M059J (cell line): ENCODE measurements at regions not wholly inside any gene's neighbourhood (a gene's known extent, or its start where the extent isn't known, plus 50 kb on each side); places are given as distances from the start of the nearest gene placed in this dataset.
"Not testable (repeated sequence)": the region's sequence is repeated elsewhere in the genome, so short reads cannot be mapped to it uniquely, and the experiment has no call there.

Source experiments
- DNase-seq: peaks from one replicate; pipeline ENCODE4 v3.0.0-alpha.2; 2012; ENCODE audit warnings: low read depth

- DNase-seq: no peak
These were observed 135.0 kb upstream of the PRR16 start for GRCh38 chr5:120329095-120329494.

- DNase-seq: no peak
These were observed 133.5 kb upstream of the PRR16 start for GRCh38 chr5:120330558-120330957.

GRCh38 chr5:120344181-120344580, 119.9 kb upstream of the PRR16 start:
- DNase-seq: no peak

- peak; percentile 24 for DNase-seq
These were observed 118.2 kb upstream of the PRR16 start for GRCh38 chr5:120345947-120346346.

- not testable (repeated sequence) for DNase-seq
These were observed 113.0 kb upstream of the PRR16 start for GRCh38 chr5:120351071-120351470.

- DNase-seq: no peak
These were observed 110.0 kb upstream of the PRR16 start for GRCh38 chr5:120354126-120354525.

DNA sequence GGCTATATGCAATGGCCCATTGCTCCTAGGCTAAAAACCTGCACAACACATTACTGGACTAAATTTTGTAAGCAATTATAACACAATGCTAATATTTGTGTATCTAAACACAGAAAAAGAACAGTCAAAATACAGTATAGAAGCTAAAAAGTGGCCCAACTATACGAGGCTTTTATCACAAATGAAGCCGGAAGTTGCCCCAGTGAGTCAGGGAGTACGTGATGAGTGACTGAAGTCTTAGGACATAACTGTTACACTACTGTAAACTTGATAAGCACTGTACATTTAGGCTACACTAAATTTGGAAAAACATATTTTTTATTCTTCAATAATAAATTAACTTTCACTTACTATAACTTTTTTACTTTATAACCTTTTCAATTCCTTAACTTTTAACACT, 105.2 kb upstream of the PRR16 start:
- peak; percentile 20 for DNase-seq

GRCh38 chr5:120361941-120362340, 102.2 kb upstream of the PRR16 start:
- no peak for DNase-seq

- DNase-seq: no peak
These were observed 101.7 kb upstream of the PRR16 start for GRCh38 chr5:120362426-120362825.

DNA sequence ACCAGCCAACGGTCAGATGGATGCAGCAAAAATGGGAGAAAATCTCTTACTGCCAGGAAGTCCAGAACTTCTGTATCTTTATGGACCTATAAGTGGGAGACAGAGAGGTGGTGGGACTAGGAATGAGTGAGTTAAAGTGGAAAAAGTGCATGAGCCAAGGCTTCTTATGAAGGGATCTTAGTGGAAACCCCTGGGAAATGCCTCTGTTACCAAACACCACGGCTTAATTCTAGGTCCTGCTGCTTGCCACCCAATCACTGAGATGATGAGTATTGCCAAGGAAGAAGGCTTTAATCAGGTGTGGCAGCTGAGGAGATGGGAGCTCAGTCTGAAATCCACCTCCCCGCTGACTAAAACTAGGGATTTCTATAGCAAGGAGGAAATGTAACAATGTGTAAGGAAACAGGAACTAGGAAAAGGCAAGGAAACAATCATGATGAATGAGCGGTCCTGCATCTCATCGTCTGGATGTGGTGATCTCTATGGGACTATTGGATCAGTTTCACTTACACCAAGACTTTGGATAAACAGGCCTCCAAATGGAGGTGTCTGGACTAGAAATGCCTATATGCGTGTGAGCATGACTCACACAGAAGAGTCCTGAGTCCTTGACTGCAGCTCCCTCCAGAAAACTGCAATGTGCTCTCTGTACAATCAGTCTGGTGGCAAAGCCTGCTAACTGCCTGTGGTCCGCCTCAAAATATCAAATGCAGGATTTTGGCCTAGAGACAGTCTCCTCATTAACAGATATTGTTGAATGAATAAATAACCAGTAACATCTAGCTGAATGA, 98.2 kb upstream of the PRR16 start:
- DNase-seq: peak; percentile 38

DNA sequence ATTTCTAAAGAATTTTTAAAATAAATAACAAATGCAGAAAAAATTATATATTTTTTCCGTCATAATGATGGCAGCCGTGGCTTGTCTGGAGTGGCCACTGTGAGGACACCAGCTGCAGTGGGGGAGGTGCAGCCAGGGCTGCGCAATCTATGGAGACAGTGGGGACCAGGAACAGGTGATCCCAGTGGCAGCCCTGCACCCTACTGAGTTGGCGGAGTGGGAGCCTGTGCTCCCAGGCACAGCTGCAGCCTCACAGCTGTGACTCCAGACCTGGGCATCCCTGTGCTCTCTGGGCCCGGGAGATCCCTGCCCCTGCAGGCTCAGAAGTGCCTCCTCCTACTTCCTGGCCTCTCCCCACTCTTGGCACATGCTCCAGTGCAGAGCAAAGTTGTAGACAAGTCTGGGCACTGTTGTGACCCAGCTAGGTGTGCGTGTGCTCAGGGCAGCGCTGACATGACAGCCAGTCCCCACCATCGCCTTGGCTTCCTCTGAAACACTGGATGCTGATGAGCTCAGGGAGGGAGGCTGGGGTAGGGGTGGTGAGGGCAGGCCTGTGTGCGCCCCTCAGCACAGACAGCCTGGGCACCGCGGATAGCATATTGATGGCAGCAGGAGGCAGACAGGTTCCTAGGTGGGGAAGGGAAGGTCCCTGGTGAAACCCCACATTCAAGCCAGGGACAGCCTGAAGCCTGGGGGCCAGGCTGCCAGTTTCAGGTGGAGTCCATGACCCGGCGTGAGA, 96.0 kb upstream of the PRR16 start:
- DNase-seq: no peak

GRCh38 chr5:120368923-120369715, 95.0 kb upstream of the PRR16 start:
- DNase-seq: no peak

GRCh38 chr5:120372899-120373298, 91.2 kb upstream of the PRR16 start:
- no peak for DNase-seq

GRCh38 chr5:120375248-120375647, 88.9 kb upstream of the PRR16 start:
- no peak for DNase-seq

DNA sequence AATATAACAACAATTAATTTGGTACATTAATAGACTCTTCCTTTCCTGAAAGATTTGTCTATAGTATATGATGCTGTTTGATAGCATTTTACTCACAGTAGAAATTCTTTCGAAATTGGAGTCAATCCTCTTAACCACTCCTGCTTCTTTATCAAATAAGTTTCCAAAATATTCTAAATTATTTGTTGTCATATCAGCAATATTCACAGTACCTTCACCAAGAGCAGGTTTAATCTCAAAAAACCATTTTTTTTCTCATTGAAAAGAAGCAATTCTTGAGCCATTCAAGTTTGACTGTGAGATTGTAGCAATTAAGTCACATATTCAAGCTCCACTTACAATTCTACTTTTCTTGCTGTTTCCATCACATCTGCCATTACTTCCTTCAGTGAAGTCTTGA, 83.5 kb upstream of the PRR16 start:
- no peak for DNase-seq

DNA sequence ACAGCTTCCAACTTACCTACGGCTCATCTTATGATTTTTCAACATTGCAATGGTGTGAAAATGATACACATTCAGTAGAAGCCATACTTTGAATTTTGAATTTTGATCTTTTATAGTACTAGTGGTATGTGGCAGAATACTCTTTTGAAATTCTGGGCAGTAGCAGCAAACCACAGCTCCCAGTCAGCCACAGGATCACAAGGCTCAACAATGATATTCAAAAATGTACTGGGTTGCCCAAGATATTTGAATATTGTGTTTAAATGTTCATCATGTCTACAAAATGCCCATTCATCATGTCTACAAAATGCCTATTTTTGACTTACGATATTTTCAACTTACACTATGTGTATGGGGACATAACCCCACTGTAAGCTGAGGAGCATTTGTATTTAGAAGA, 81.3 kb upstream of the PRR16 start:
- no peak for DNase-seq

DNA sequence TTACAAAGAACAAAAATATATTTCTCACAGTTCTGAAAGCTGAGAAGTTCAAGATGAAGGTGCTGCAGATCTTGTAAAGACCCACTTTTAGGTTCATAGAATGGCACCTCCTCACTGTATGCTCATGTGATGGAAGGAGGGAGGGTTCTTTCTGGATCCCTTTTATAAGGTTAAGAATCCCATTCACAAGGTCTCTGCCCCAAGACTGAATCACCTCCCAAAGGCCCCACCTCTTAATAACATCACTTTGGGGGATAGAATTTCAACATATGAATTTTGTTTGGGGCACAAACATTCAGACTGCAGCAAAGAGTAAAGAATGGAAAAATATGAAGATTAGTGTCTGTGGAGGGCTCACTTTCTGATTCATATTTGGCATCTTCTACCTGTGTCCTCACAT, 77.1 kb upstream of the PRR16 start:
- DNase-seq: no peak

DNA sequence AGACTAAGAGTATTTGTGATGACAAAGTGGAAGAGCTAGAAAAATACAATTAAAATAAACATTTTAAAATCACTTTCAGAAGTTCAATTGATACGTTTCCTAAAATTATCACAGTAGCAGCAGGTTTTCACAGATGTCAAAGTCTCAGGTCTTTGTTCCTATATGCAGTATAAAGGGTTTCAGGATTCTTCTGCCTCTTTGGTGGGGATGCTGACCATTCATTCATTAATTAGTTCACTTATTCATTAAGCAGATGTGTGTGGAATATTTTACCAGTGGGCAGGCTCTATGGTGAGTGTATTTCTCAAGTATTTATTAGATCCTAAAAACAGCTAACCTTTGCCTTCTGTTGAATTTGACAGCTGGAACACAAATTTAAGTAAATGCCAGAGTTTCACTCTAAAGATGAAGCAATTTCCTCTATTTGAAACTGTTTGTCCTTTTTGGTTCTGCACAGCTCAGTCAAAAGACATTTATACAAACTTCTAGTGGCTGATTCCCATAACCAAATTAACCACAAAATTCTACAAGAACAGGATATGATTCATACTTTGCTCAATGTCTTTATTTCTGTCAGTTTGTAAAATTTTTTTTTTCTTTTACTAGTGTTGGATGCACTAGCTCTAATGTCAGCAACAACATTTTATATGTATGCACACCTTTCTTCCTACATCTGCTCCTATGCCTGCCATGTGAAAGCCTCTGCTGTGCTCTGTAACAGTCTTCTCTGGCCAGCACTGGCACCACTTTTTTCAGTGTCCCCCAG, 75.9 kb upstream of the PRR16 start:
- DNase-seq: peak; percentile 93

- no peak for DNase-seq
These were observed 69.8 kb upstream of the PRR16 start for GRCh38 chr5:120394259-120394658.

DNA sequence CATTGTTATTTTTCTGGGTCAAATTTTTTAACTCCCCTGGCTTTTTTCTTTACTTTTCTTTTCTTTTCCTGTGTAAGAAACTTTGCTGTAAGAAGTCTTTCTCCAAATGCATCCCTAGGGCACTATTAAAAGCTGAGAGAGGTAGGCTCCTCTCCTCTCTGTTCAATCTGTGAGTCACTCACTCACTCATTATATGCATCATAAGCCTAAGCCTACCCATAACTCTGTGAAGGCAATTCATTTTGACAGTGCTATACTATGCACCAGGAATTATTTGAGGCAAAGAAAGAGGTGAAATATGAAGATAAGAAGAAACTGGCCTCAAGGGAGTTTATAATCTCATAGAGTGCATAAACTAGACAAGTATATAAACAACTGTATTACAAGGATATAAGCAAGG, 67.9 kb upstream of the PRR16 start:
- peak; percentile 73 for DNase-seq

GRCh38 chr5:120400356-120400755, 63.7 kb upstream of the PRR16 start:
- DNase-seq: no peak

- DNase-seq: no peak
These were observed 61.5 kb upstream of the PRR16 start for GRCh38 chr5:120402606-120403005.
